ENCODE measurements at regions not wholly inside any gene's neighbourhood (a gene's known extent, or its start where the extent isn't known, plus 50 kb on each side); places are given as distances from the start of the nearest gene placed in this dataset.

- TF ChIP-seq CTCF (IDR thresholded peaks at IDR 0.05; ENCODE audit: low read depth, low read length, poor library complexity, severe bottlenecking) (no peak), EZH2phosphoT487 (IDR thresholded peaks at IDR 0.05; ENCODE audit: borderline replicate concordance, low read length) (no peak)
Observed at GRCh38 chr6:21771626-21772320, 178.2 kb downstream of the SOX4 start.

Data from DOHH2 (cell line).